K562 (cell line): ENCODE measurements at regions not wholly inside any gene's neighbourhood (a gene's known extent, or its start where the extent isn't known, plus 50 kb on each side); places are given as distances from the start of the nearest gene placed in this dataset.

Experiments used
- EGR1 ChIP-seq: fragments of 450-650 bp; conservative IDR thresholded peaks from 2 replicates; pipeline ENCODE4 v1.6.1; 2017; ENCODE audit warnings: mild to moderate bottlenecking
- GTF2A2 ChIP-seq: IDR thresholded peaks from 2 replicates; pipeline ENCODE4 v1.6.1; 2016; ENCODE audit warnings: mild to moderate bottlenecking, missing genetic modification characterization, missing compliant biosample characterization
- POLR2A ChIP-seq: fragments of 450-650 bp; conservative IDR thresholded peaks from 2 replicates; pipeline ENCODE4 v1.6.1; 2016
- TAF1 ChIP-seq: IDR thresholded peaks from 2 replicates; pipeline ENCODE4 v1.6.1; 2011; ENCODE audit warnings: mild to moderate bottlenecking, low read length, moderate library complexity; ENCODE audit not compliant: insufficient read depth, control insufficient read depth, severe bottlenecking; ENCODE audit errors: extremely low read depth
- USF2 ChIP-seq: sonication (generic); formaldehyde crosslinking; IDR thresholded peaks from 2 replicates; pipeline ENCODE4 v1.5.0; 2020; ENCODE audit warnings: missing genetic modification reagents
- ZBTB1 ChIP-seq: sonication (generic); formaldehyde crosslinking; IDR thresholded peaks from 2 replicates; pipeline ENCODE4 v1.8.1; 2023; ENCODE audit warnings: missing genetic modification reagents, low read depth, mild to moderate bottlenecking, borderline replicate concordance
- ZNF395 ChIP-seq: fragments of 200-800 bp; sonication (Bioruptor generic); IDR thresholded peaks from 2 replicates; pipeline ENCODE4 v1.6.1; 2017; ENCODE audit warnings: missing genetic modification characterization, missing compliant biosample characterization

- TF ChIP-seq ZBTB1, result no peak
- TF ChIP-seq EGR1, result no peak
- no peak for TF ChIP-seq POLR2A
- TF ChIP-seq USF2, result no peak
- no peak for TF ChIP-seq TAF1
- no peak for TF ChIP-seq ZNF395
- TF ChIP-seq GTF2A2, result no peak
Measured at GRCh38 chr1:181192316-181192715, 103.8 kb downstream of the IER5 start.
